ENCODE measurements at regions not wholly inside any gene's neighbourhood (a gene's known extent, or its start where the extent isn't known, plus 50 kb on each side); places are given as distances from the start of the nearest gene placed in this dataset.

DNA sequence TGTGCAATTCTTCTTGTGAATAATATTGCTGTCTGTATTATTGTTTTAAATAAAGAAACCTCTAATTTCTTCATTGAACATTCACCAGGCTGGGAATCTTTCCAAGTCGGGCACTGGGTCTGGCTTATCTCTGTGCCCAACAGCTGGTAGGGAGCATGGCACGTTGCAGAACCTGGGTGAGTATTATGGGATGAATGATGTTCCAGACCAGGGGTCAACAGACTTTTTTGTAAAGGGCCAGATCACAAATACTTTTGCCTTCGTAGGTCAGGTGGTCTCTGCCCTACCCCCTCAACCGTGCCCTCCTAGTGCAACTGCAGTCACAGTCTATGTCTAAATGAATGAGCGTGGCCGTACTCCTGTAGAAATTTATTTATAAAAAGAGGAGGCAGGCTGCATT is 81.6 kb upstream of the FOXQ1 start:
- TF ChIP-seq EZH2 (IDR thresholded peaks at IDR 0.05), result no peak
- TF ChIP-seq, protein P1, sequence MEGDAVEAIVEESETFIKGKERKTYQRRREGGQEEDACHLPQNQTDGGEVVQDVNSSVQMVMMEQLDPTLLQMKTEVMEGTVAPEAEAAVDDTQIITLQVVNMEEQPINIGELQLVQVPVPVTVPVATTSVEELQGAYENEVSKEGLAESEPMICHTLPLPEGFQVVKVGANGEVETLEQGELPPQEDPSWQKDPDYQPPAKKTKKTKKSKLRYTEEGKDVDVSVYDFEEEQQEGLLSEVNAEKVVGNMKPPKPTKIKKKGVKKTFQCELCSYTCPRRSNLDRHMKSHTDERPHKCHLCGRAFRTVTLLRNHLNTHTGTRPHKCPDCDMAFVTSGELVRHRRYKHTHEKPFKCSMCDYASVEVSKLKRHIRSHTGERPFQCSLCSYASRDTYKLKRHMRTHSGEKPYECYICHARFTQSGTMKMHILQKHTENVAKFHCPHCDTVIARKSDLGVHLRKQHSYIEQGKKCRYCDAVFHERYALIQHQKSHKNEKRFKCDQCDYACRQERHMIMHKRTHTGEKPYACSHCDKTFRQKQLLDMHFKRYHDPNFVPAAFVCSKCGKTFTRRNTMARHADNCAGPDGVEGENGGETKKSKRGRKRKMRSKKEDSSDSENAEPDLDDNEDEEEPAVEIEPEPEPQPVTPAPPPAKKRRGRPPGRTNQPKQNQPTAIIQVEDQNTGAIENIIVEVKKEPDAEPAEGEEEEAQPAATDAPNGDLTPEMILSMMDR (IDR thresholded peaks at IDR 0.05), result no peak
